ENCODE measurements at regions not wholly inside any gene's neighbourhood (a gene's known extent, or its start where the extent isn't known, plus 50 kb on each side); places are given as distances from the start of the nearest gene placed in this dataset.
"Not testable (repeated sequence)": the region's sequence is repeated elsewhere in the genome, so short reads cannot be mapped to it uniquely, and the experiment has no call there.

GRCh38 chr20:5386846-5387245, 70.1 kb upstream of the PROKR2 start:
- not testable (repeated sequence) for TF ChIP-seq CTCF (conservative IDR thresholded peaks at IDR 0.05; ENCODE audit: low read length); EZH2phosphoT487 (IDR thresholded peaks at IDR 0.05; ENCODE audit: borderline replicate concordance)
